Fibroblast of lung (primary cell): ENCODE measurements at regions not wholly inside any gene's neighbourhood (a gene's known extent, or its start where the extent isn't known, plus 50 kb on each side); places are given as distances from the start of the nearest gene placed in this dataset.

ENCODE experiments used
- DNase-seq, 2 donors: peaks; one replicate each; pipeline versions ENCODE4 v3.0.0 to v3.0.0-alpha.2; 2010; ENCODE audit warnings: low read depth in 2 of 2
- H2AFZ ChIP-seq: 2 replicates; pipeline ENCODE4 v1.5.1; 2012; ENCODE audit warnings: low read length, control low read depth, inconsistent platforms
- H3K27ac ChIP-seq: 2 replicates; pipeline ENCODE4 v1.5.1; 2011; ENCODE audit warnings: low read length, control low read depth; ENCODE audit not compliant: insufficient read depth
- H3K27me3 ChIP-seq: 2 replicates; pipeline ENCODE4 v1.5.1; 2011; ENCODE audit warnings: mild to moderate bottlenecking, low read length; ENCODE audit not compliant: control insufficient read depth, insufficient read depth
- H3K36me3 ChIP-seq: 2 replicates; pipeline ENCODE4 v1.5.1; 2011; ENCODE audit warnings: low read length; ENCODE audit not compliant: control insufficient read depth, insufficient read depth
- H3K4me1 ChIP-seq: 2 replicates; pipeline ENCODE4 v1.5.1; 2011; ENCODE audit warnings: low read length; ENCODE audit not compliant: control insufficient read depth, insufficient read depth; ENCODE audit errors: extremely low read depth
- H3K4me2 ChIP-seq: 2 replicates; pipeline ENCODE4 v1.5.1; 2011; ENCODE audit warnings: low read length, control low read depth; ENCODE audit not compliant: insufficient read depth; ENCODE audit errors: extremely low read depth
- H3K4me3 ChIP-seq, 4 experiments: fragments of 200-600 bp in 1 of 4; sonication (generic) in 1 of 4; replicated peaks in 1 of 4; 2 replicates each; pipeline ENCODE4 v1.5.1; 2011 to 2016; ENCODE audit warnings: low read length in 4 of 4, low read depth in 3 of 4, mild to moderate bottlenecking in 3 of 4, control low read depth in 2 of 4, inconsistent platforms in 1 of 4, mixed read lengths in 1 of 4; ENCODE audit not compliant: insufficient read depth in 1 of 4; ENCODE audit errors: control extremely low read depth in 1 of 4
- H3K79me2 ChIP-seq: 2 replicates; pipeline ENCODE4 v1.5.1; 2012; ENCODE audit warnings: mild to moderate bottlenecking, low read length, inconsistent platforms; ENCODE audit not compliant: control insufficient read depth, insufficient read depth
- H3K9ac ChIP-seq: 2 replicates; pipeline ENCODE4 v1.5.1; 2011; ENCODE audit warnings: mild to moderate bottlenecking, low read length, control low read depth; ENCODE audit not compliant: insufficient read depth
- H3K9me3 ChIP-seq: 2 replicates; pipeline ENCODE4 v1.5.1; 2012; ENCODE audit warnings: low read depth, low read length; ENCODE audit not compliant: control insufficient read depth, insufficient read depth
- H4K20me1 ChIP-seq: 2 replicates; pipeline ENCODE4 v1.5.1; 2011; ENCODE audit warnings: low read length; ENCODE audit not compliant: control insufficient read depth, insufficient read depth; ENCODE audit errors: extremely low read depth
- CTCF ChIP-seq, 2 donors: IDR thresholded peaks in 1 of 2; conservative IDR thresholded peaks in 1 of 2; 1 replicate in 1 of 2; 2 replicates in 1 of 2; pipeline ENCODE4 v1.5.1; 2011 to 2012; ENCODE audit warnings: low read length in 2 of 2, control low read depth in 1 of 2, inconsistent platforms in 1 of 2, low read depth in 1 of 2, mild to moderate bottlenecking in 1 of 2
- EZH2 ChIP-seq: IDR thresholded peaks from 2 replicates; pipeline ENCODE4 v1.5.1; 2012; ENCODE audit warnings: low read length, control low read depth, mild to moderate bottlenecking; ENCODE audit errors: missing control alignments

- H3K36me3 ChIP-seq, result no peaks in the 10 kb centered on the region
- no peak for TF ChIP-seq EZH2
- no peak for TF ChIP-seq CTCF (conservative IDR thresholded peaks at IDR 0.05 in 1 of 2, IDR thresholded peaks at IDR 0.05 in 1 of 2; ENCODE audit: low read depth in 1 of 2, low read length in 2 of 2)
- H3K9me3 ChIP-seq, result no peaks in the 10 kb centered on the region
- no peak overlapping the region for H3K9ac ChIP-seq
- H3K27me3 ChIP-seq, result no peaks in the 10 kb centered on the region
- H3K27ac ChIP-seq, result no peak overlapping the region
- no peak overlapping the region for H3K4me2 ChIP-seq
- H3K4me3 ChIP-seq, result no peak overlapping the region
- H2AFZ ChIP-seq, result no peak overlapping the region
- no peak for DNase-seq
- H4K20me1 ChIP-seq, result no peaks in the 10 kb centered on the region
- peaks cover 11% of the 10 kb centered on the region for H3K4me1 ChIP-seq
- H3K79me2 ChIP-seq, result no peaks in the 10 kb centered on the region
These were observed 69.8 kb upstream of the KSR1 start for GRCh38 chr17:27386206-27387075.

GRCh38 chr17:27389542-27390140, 66.6 kb upstream of the KSR1 start:
- Histone ChIP-seq H3K79me2 (no peaks in the 10 kb centered on the region), H3K27ac (no peak overlapping the region), H4K20me1 (no peaks in the 10 kb centered on the region), H2AFZ (no peak overlapping the region), H3K4me1 (peaks cover under 1% of the 10 kb centered on the region), H3K4me3 (no peak overlapping the region), H3K4me2 (no peak overlapping the region), H3K27me3 (no peaks in the 10 kb centered on the region), H3K36me3 (no peaks in the 10 kb centered on the region), H3K9me3 (no peaks in the 10 kb centered on the region), H3K9ac (no peak overlapping the region)
- TF ChIP-seq EZH2 (no peak), CTCF (conservative IDR thresholded peaks at IDR 0.05 in 1 of 2, IDR thresholded peaks at IDR 0.05 in 1 of 2; ENCODE audit: low read depth in 1 of 2, low read length in 2 of 2) (no peak)
- no peak for DNase-seq

- TF ChIP-seq EZH2, result no peak
- no peak for TF ChIP-seq CTCF (conservative IDR thresholded peaks at IDR 0.05 in 1 of 2, IDR thresholded peaks at IDR 0.05 in 1 of 2; ENCODE audit: low read depth in 1 of 2, low read length in 2 of 2)
- no peaks in the 10 kb centered on the region for H3K9me3 ChIP-seq
- no peak for DNase-seq
- no peaks in the 10 kb centered on the region for H3K27me3 ChIP-seq
- H3K4me2 ChIP-seq, result no peak overlapping the region
- no peaks in the 10 kb centered on the region for H4K20me1 ChIP-seq
- H3K9ac ChIP-seq, result no peak overlapping the region
- no peaks in the 10 kb centered on the region for H3K79me2 ChIP-seq
- H3K27ac ChIP-seq, result no peak overlapping the region
- no peaks in the 10 kb centered on the region for H3K4me1 ChIP-seq
- no peak overlapping the region for H2AFZ ChIP-seq
- H3K4me3 ChIP-seq, result no peak overlapping the region
- no peaks in the 10 kb centered on the region for H3K36me3 ChIP-seq
These were observed 65.7 kb upstream of the KSR1 start for GRCh38 chr17:27390540-27390939.
